CD14-positive monocyte (primary cell): ENCODE measurements at regions not wholly inside any gene's neighbourhood (a gene's known extent, or its start where the extent isn't known, plus 50 kb on each side); places are given as distances from the start of the nearest gene placed in this dataset.

Source experiments
- DNase-seq, 3 donors: peaks; one replicate each; pipeline ENCODE4 v3.0.0-alpha.2; 2011 to 2022
- H2AFZ ChIP-seq: 2 replicates; pipeline ENCODE4 v1.6.0; 2012; ENCODE audit warnings: mild to moderate bottlenecking, low read depth, low read length, inconsistent platforms; ENCODE audit not compliant: insufficient read depth, poor library complexity, severe bottlenecking
- H3K27ac ChIP-seq, 2 donors: 1 replicate in 1 of 2; 2 replicates in 1 of 2; pipeline ENCODE4 v1.5.1; 2012 to 2013; ENCODE audit warnings: low read length in 2 of 2, control low read depth in 1 of 2, inconsistent platforms in 1 of 2, low read depth in 1 of 2, mild to moderate bottlenecking in 1 of 2
- H3K27me3 ChIP-seq, 2 donors: one replicate each; pipeline versions ENCODE4 v1.6.0 to v1.6.1; 2011 to 2013; ENCODE audit warnings: low read length in 2 of 2; ENCODE audit not compliant: control insufficient read depth in 2 of 2, insufficient read depth in 2 of 2
- H3K36me3 ChIP-seq, 2 donors: replicated peaks in 1 of 2; 1 replicate in 1 of 2; 2 replicates in 1 of 2; pipeline versions ENCODE4 v1.5.1 to v1.6.1; 2012 to 2013; ENCODE audit warnings: low read length in 2 of 2, control low read depth in 1 of 2, inconsistent platforms in 1 of 2, mild to moderate bottlenecking in 1 of 2; ENCODE audit not compliant: insufficient read depth in 2 of 2, control insufficient read depth in 1 of 2
- H3K4me1 ChIP-seq, 2 donors: 1 replicate in 1 of 2; 2 replicates in 1 of 2; pipeline versions ENCODE4 v1.5.1 to v1.6.1; 2012 to 2013; ENCODE audit warnings: low read length in 2 of 2, control low read depth in 1 of 2, inconsistent platforms in 1 of 2, mild to moderate bottlenecking in 1 of 2, moderate library complexity in 1 of 2; ENCODE audit not compliant: insufficient read depth in 2 of 2, control insufficient read depth in 1 of 2
- H3K4me2 ChIP-seq: replicated peaks from 2 replicates; pipeline ENCODE3; 2012; ENCODE audit warnings: low read length, moderate library complexity, mild to moderate bottlenecking; ENCODE audit not compliant: poor library complexity, severe bottlenecking; ENCODE audit errors: extremely low read depth
- H3K4me3 ChIP-seq, 3 experiments: fragments of 200-600 bp in 1 of 3; sonication (generic) in 1 of 3; replicated peaks in 1 of 3; 1 replicate in 2 of 3; 2 replicates in 1 of 3; pipeline ENCODE4 v1.5.1; 2011 to 2013; ENCODE audit warnings: low read length in 3 of 3, mild to moderate bottlenecking in 3 of 3, control low read depth in 2 of 3, low read depth in 2 of 3, inconsistent platforms in 1 of 3, moderate library complexity in 1 of 3
- H3K79me2 ChIP-seq: 2 replicates; pipeline ENCODE4 v1.6.0; 2012; ENCODE audit warnings: mild to moderate bottlenecking, control low read depth, inconsistent platforms, low read length, moderate library complexity; ENCODE audit not compliant: insufficient read depth
- H3K9ac ChIP-seq: 2 replicates; pipeline ENCODE4 v1.6.0; 2017; ENCODE audit warnings: low read length, mild to moderate bottlenecking; ENCODE audit not compliant: insufficient read depth, poor library complexity, severe bottlenecking
- H3K9me3 ChIP-seq, 2 donors: replicated peaks in 1 of 2; 1 replicate in 1 of 2; 2 replicates in 1 of 2; pipeline versions ENCODE4 v1.5.1 to v1.6.1; 2012 to 2013; ENCODE audit warnings: low read length in 2 of 2, control low read depth in 1 of 2; ENCODE audit not compliant: control insufficient read depth in 1 of 2, insufficient read depth in 1 of 2
- H4K20me1 ChIP-seq: 2 replicates; pipeline ENCODE4 v1.6.0; 2012; ENCODE audit warnings: mild to moderate bottlenecking, low read length, control low read depth, moderate library complexity; ENCODE audit not compliant: insufficient read depth
- H3K27ac Mint-ChIP-seq, 7 donors: one replicate each; pipeline ENCODE4 v1.8.0; 2020; ENCODE audit warnings: mild to moderate bottlenecking in 7 of 7, mixed read lengths in 7 of 7, moderate library complexity in 6 of 7, inconsistent platforms in 2 of 7
- H3K27me3 Mint-ChIP-seq, 3 donors: one replicate each; pipeline ENCODE4 v1.8.0; 2021 to 2022; ENCODE audit warnings: low read depth in 3 of 3, mild to moderate bottlenecking in 3 of 3, mixed read lengths in 3 of 3, moderate library complexity in 3 of 3, inconsistent platforms in 1 of 3
- H3K36me3 Mint-ChIP-seq, 2 donors: one replicate each; pipeline ENCODE4 v1.8.0; 2020; ENCODE audit warnings: mixed read lengths in 2 of 2, inconsistent platforms in 1 of 2, mild to moderate bottlenecking in 1 of 2
- H3K4me1 Mint-ChIP-seq: one replicate; pipeline ENCODE4 v1.8.0; 2020; ENCODE audit warnings: mild to moderate bottlenecking, mixed read lengths
- H3K4me3 Mint-ChIP-seq, 2 donors: one replicate each; pipeline ENCODE4 v1.8.0; 2020; ENCODE audit warnings: mild to moderate bottlenecking in 2 of 2, mixed read lengths in 2 of 2, moderate library complexity in 1 of 2
- H3K9me3 Mint-ChIP-seq, 7 donors: one replicate each; pipeline ENCODE4 v1.8.0; 2020 to 2022; ENCODE audit warnings: mixed read lengths in 7 of 7, mild to moderate bottlenecking in 6 of 7, moderate library complexity in 6 of 7, inconsistent platforms in 2 of 7
- CTCF ChIP-seq: fragments of 200-600 bp; IDR thresholded peaks from one replicate; pipeline ENCODE4 v1.8.0; 2022; ENCODE audit warnings: antibody characterized with exemption, mild to moderate bottlenecking
- WGBS: methylation state at CpG from one replicate; pipeline ENCODE4 v1.1.5; 2013; ENCODE audit warnings: missing lambda C conversion rate; ENCODE audit not compliant: insufficient coverage; 5-methylcytosine and 5-hydroxymethylcytosine counted together
- intact Hi-C, 2 donors: fragments of 100-400 bp; cut with micrococcal nuclease; formaldehyde crosslinking; loops; one replicate each; pipeline versions ENCODE4 v1.15.0 to v1.15.1; 2023

GRCh38 chr22:27408068-27408467 lies 393.5 kb downstream of the MN1 start:
- Histone ChIP-seq H3K4me3 (no peak overlapping the region), H3K27me3 (no peaks in the 10 kb centered on the region), H3K4me1 (no peaks in the 10 kb centered on the region), H3K36me3 (no peaks in the 10 kb centered on the region), H2AFZ (no peak overlapping the region), H3K79me2 (no peaks in the 10 kb centered on the region), H3K4me2 (no peak overlapping the region), H3K9me3 (no peaks in the 10 kb centered on the region), H3K9ac (no peak overlapping the region), H3K27ac (no peak overlapping the region), H4K20me1 (no peaks in the 10 kb centered on the region)
- no peak for DNase-seq
- Mint-ChIP-seq H3K4me1 (no peaks in the 10 kb centered on the region), H3K9me3 (peaks cover 0 to 2% (median 0%) of the 10 kb centered on the region in 7 donors), H3K27me3 (peaks cover 2 to 4% (median 3%) of the 10 kb centered on the region in 3 donors), H3K36me3 (no peaks in the 10 kb centered on the region), H3K4me3 (no peak overlapping the region), H3K27ac (no peak overlapping the region)
- WGBS, result 9% methylated on average over 1 of the region's 2 CpGs
- no peak for TF ChIP-seq CTCF
- intact Hi-C loops, result loop anchor here (5.0 to 10.0 kb wide), 2 partner anchors 394 to 397 kb away; partner anchors contain the start of gene MN1 (in 2 of the 2)

- intact Hi-C loops, result loop anchor here (5.0 to 10.0 kb wide), 2 partner anchors 393 to 396 kb away; partner anchors contain the start of gene MN1 (in 2 of the 2)
- Histone ChIP-seq H3K27me3 (no peaks in the 10 kb centered on the region), H3K4me3 (no peak overlapping the region), H3K27ac (no peak overlapping the region), H3K4me1 (no peaks in the 10 kb centered on the region), H3K9ac (no peak overlapping the region), H3K36me3 (no peaks in the 10 kb centered on the region), H3K79me2 (no peaks in the 10 kb centered on the region), H3K4me2 (no peak overlapping the region), H2AFZ (no peak overlapping the region), H4K20me1 (no peaks in the 10 kb centered on the region), H3K9me3 (no peaks in the 10 kb centered on the region)
- Mint-ChIP-seq H3K4me3 (no peak overlapping the region), H3K27ac (no peak overlapping the region), H3K27me3 (peaks cover 2 to 5% (median 4%) of the 10 kb centered on the region in 3 donors), H3K36me3 (no peaks in the 10 kb centered on the region), H3K4me1 (no peaks in the 10 kb centered on the region), H3K9me3 (peaks cover 0 to 1% (median 0%) of the 10 kb centered on the region in 7 donors)
- 58% methylated on average over 10 of the region's 11 CpGs for WGBS
- DNase-seq, result no peak
- TF ChIP-seq CTCF, result no peak
Measured at GRCh38 chr22:27409299-27409698, 392.3 kb downstream of the MN1 start.
